ENCODE measurements at regions not wholly inside any gene's neighbourhood (a gene's known extent, or its start where the extent isn't known, plus 50 kb on each side); places are given as distances from the start of the nearest gene placed in this dataset.
A peak's percentile ranks its signal among the peaks of the same experiment; 100 is the strongest.

DNA sequence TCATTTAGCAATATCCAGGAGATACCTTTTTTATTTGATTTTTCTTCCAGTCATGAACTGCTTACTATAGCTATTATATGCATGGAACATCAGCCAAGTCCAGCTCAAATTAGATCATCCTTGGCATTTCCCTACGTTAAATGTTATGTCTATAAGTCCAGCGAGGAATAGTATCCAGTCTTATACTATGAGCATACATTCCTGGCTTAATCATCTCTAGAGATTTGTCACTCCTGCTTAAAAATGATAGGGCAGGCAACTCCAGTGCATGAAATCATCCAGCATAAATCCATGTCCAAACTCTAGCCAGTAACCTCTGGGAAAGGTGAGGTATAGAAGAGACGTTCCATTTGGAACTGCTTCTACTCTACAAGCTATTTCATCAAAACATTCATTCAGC, 126.7 kb upstream of the VCX2 start:
- H4K20me1 ChIP-seq (ENCODE audit: insufficient read depth, low read length), result no peaks in the 10 kb centered on the region
- H3K4me1 Mint-ChIP-seq (ENCODE audit: low read depth, unreplicated experiment), result no peaks in the 10 kb centered on the region
- H3K4me3 Mint-ChIP-seq (ENCODE audit: unreplicated experiment), result no peak overlapping the region
- no peaks in the 10 kb centered on the region for H3K36me3 ChIP-seq (ENCODE audit: insufficient read depth, low read length)
- H3K9ac ChIP-seq (ENCODE audit: low read length), result no peak overlapping the region
- DNase-seq (ENCODE audit: low read depth) (peak; percentile 5), FAIRE-seq (peak; percentile 59)
- H3K36me3 Mint-ChIP-seq (ENCODE audit: low read depth, unreplicated experiment), result no peaks in the 10 kb centered on the region
- H3K9me3 Mint-ChIP-seq (ENCODE audit: unreplicated experiment), result peaks cover 2% of the 10 kb centered on the region
- no peaks in the 10 kb centered on the region for H3K4me1 ChIP-seq (ENCODE audit: insufficient read depth, low read length)
- H3K27me3 ChIP-seq (ENCODE audit: insufficient read depth, low read length), result no peaks in the 10 kb centered on the region
- H3K4me2 ChIP-seq (ENCODE audit: low read length), result no peak overlapping the region
- H3K27ac Mint-ChIP-seq (ENCODE audit: unreplicated experiment), result no peak overlapping the region
- TF ChIP-seq EZH2 (IDR thresholded peaks at IDR 0.05; ENCODE audit: insufficient read depth, low read length) (no peak), CTCF (IDR thresholded peaks at IDR 0.05; ENCODE audit: insufficient read depth, low read depth, low read length) (no peak)
- H2AFZ ChIP-seq (ENCODE audit: low read depth, low read length), result no peak overlapping the region
- H3K79me2 ChIP-seq (ENCODE audit: insufficient read depth, low read length), result no peaks in the 10 kb centered on the region
- H3K4me3 ChIP-seq (ENCODE audit: insufficient read depth, low read depth, low read length), result no peak overlapping the region
- no peak overlapping the region for H3K27ac ChIP-seq (ENCODE audit: low read depth, low read length)
- no peaks in the 10 kb centered on the region for H3K9me3 ChIP-seq (ENCODE audit: insufficient read depth, low read depth, low read length)
- no peaks in the 10 kb centered on the region for H3K27me3 Mint-ChIP-seq (ENCODE audit: low read depth, unreplicated experiment)

- H3K27ac ChIP-seq (ENCODE audit: low read depth, low read length), result peak overlapping the region; percentile 26
- no peak overlapping the region for H3K4me3 ChIP-seq (ENCODE audit: insufficient read depth, low read depth, low read length)
- no peaks in the 10 kb centered on the region for H4K20me1 ChIP-seq (ENCODE audit: insufficient read depth, low read length)
- H3K27ac Mint-ChIP-seq (ENCODE audit: unreplicated experiment), result no peak overlapping the region
- H3K27me3 ChIP-seq (ENCODE audit: insufficient read depth, low read length), result no peaks in the 10 kb centered on the region
- no peaks in the 10 kb centered on the region for H3K36me3 ChIP-seq (ENCODE audit: insufficient read depth, low read length)
- DNase-seq (ENCODE audit: low read depth) (peak; percentile 66), FAIRE-seq (peak; percentile 88)
- H3K4me2 ChIP-seq (ENCODE audit: low read length), result peak overlapping the region; percentile 22
- H2AFZ ChIP-seq (ENCODE audit: low read depth, low read length), result no peak overlapping the region
- no peaks in the 10 kb centered on the region for H3K4me1 ChIP-seq (ENCODE audit: insufficient read depth, low read length)
- H3K9me3 ChIP-seq (ENCODE audit: insufficient read depth, low read depth, low read length), result no peaks in the 10 kb centered on the region
- no peak for TF ChIP-seq CTCF (IDR thresholded peaks at IDR 0.05; ENCODE audit: insufficient read depth, low read depth, low read length)
- TF ChIP-seq EZH2 (IDR thresholded peaks at IDR 0.05; ENCODE audit: insufficient read depth, low read length), result no peak
- no peaks in the 10 kb centered on the region for H3K27me3 Mint-ChIP-seq (ENCODE audit: low read depth, unreplicated experiment)
- no peak overlapping the region for H3K9ac ChIP-seq (ENCODE audit: low read length)
- H3K4me3 Mint-ChIP-seq (ENCODE audit: unreplicated experiment), result no peak overlapping the region
- peaks cover 5% of the 10 kb centered on the region for H3K9me3 Mint-ChIP-seq (ENCODE audit: unreplicated experiment)
- H3K79me2 ChIP-seq (ENCODE audit: insufficient read depth, low read length), result no peaks in the 10 kb centered on the region
- no peaks in the 10 kb centered on the region for H3K36me3 Mint-ChIP-seq (ENCODE audit: low read depth, unreplicated experiment)
- peaks cover 8% of the 10 kb centered on the region for H3K4me1 Mint-ChIP-seq (ENCODE audit: low read depth, unreplicated experiment)
These were observed 133.6 kb upstream of the VCX2 start for GRCh38 chrX:8304668-8305067.

DNA sequence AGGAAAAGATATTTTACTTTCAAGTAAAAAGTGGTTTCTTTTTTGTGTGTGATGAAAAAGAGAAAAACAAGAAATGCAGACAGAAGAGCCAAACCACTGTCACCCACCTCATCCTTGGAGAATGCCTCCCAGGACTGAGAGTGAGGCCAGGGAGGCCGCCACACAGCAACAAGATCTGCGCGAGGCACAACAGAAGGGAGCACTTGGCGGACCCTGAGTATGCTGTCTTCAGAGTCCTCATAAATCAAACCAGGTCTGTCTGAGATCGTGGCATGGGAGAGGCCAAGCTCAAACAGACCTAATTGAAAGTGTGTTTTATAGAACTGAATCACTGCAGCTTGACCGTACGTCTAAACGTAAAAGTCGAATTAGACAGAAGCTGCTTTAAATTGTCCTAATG, 134.3 kb upstream of the VCX2 start:
- Histone ChIP-seq H3K4me3 (ENCODE audit: insufficient read depth, low read depth, low read length) (no peak overlapping the region), H3K9ac (ENCODE audit: low read length) (peak overlapping the region; percentile 18), H3K27ac (ENCODE audit: low read depth, low read length) (peak overlapping the region; percentile 26), H2AFZ (ENCODE audit: low read depth, low read length) (no peak overlapping the region), H3K27me3 (ENCODE audit: insufficient read depth, low read length) (no peaks in the 10 kb centered on the region), H3K4me2 (ENCODE audit: low read length) (peak overlapping the region; percentile 22), H3K36me3 (ENCODE audit: insufficient read depth, low read length) (no peaks in the 10 kb centered on the region), H3K4me1 (ENCODE audit: insufficient read depth, low read length) (no peaks in the 10 kb centered on the region), H3K9me3 (ENCODE audit: insufficient read depth, low read depth, low read length) (no peaks in the 10 kb centered on the region), H3K79me2 (ENCODE audit: insufficient read depth, low read length) (no peaks in the 10 kb centered on the region), H4K20me1 (ENCODE audit: insufficient read depth, low read length) (no peaks in the 10 kb centered on the region)
- TF ChIP-seq EZH2 (IDR thresholded peaks at IDR 0.05; ENCODE audit: insufficient read depth, low read length) (no peak), CTCF (IDR thresholded peaks at IDR 0.05; ENCODE audit: insufficient read depth, low read depth, low read length) (no peak)
- peaks cover 5% of the 10 kb centered on the region for H3K9me3 Mint-ChIP-seq (ENCODE audit: unreplicated experiment)
- H3K27ac Mint-ChIP-seq (ENCODE audit: unreplicated experiment), result no peak overlapping the region
- peak; percentile 65 for DNase-seq (ENCODE audit: low read depth)
- H3K4me1 Mint-ChIP-seq (ENCODE audit: low read depth, unreplicated experiment), result peaks cover 8% of the 10 kb centered on the region
- H3K4me3 Mint-ChIP-seq (ENCODE audit: unreplicated experiment), result no peak overlapping the region
- no peaks in the 10 kb centered on the region for H3K36me3 Mint-ChIP-seq (ENCODE audit: low read depth, unreplicated experiment)
- H3K27me3 Mint-ChIP-seq (ENCODE audit: low read depth, unreplicated experiment), result no peaks in the 10 kb centered on the region
- peak; percentile 49 for FAIRE-seq

Data from astrocyte (in vitro differentiated cells and primary cell).